Right renal cortex interstitium (tissue), 3 donors: ENCODE measurements at regions not wholly inside any gene's neighbourhood (a gene's known extent, or its start where the extent isn't known, plus 50 kb on each side); places are given as distances from the start of the nearest gene placed in this dataset.

Experiments
- DNase-seq, 3 donors: peaks; one replicate each; pipeline ENCODE4 v3.0.0-alpha.2; 2013; ENCODE audit warnings: low read depth in 3 of 3, low spot score in 2 of 3

- DNase-seq = no peak
These were observed 700.7 kb upstream of the GRAMD2B start for GRCh38 chr5:125722550-125722949.

- DNase-seq = no peak
These were observed 697.5 kb upstream of the GRAMD2B start for GRCh38 chr5:125725691-125726090.

- DNase-seq = no peak
These were observed 679.3 kb upstream of the GRAMD2B start for GRCh38 chr5:125743939-125744338.

- DNase-seq = no peak
These were observed 676.3 kb upstream of the GRAMD2B start for GRCh38 chr5:125746917-125747316.

GRCh38 chr5:125750147-125750860 lies 672.9 kb upstream of the GRAMD2B start:
- no peak for DNase-seq

- no peak for DNase-seq
These were observed 672.4 kb upstream of the GRAMD2B start for GRCh38 chr5:125750861-125751186.

GRCh38 chr5:125756456-125756855 lies 666.8 kb upstream of the GRAMD2B start:
- no peak for DNase-seq

- DNase-seq = no peak
These were observed 656.5 kb upstream of the GRAMD2B start for GRCh38 chr5:125766706-125767105.

GRCh38 chr5:125775896-125776295 lies 647.3 kb upstream of the GRAMD2B start:
- no peak for DNase-seq

- DNase-seq = no peak
These were observed 646.5 kb upstream of the GRAMD2B start for GRCh38 chr5:125776656-125777139.

GRCh38 chr5:125778791-125779190 lies 644.4 kb upstream of the GRAMD2B start:
- no peak for DNase-seq

GRCh38 chr5:125785407-125785806 lies 637.8 kb upstream of the GRAMD2B start:
- DNase-seq = no peak

- no peak for DNase-seq
These were observed 637.2 kb upstream of the GRAMD2B start for GRCh38 chr5:125786021-125786420.

GRCh38 chr5:125793470-125793869 lies 629.7 kb upstream of the GRAMD2B start:
- no peak for DNase-seq

- DNase-seq = no peak
These were observed 628.3 kb upstream of the GRAMD2B start for GRCh38 chr5:125794922-125795321.

GRCh38 chr5:125798307-125798706 lies 624.9 kb upstream of the GRAMD2B start:
- peak; percentile 29 to 50 (median 45) for DNase-seq

GRCh38 chr5:125812651-125813050 lies 610.6 kb upstream of the GRAMD2B start:
- no peak for DNase-seq

- DNase-seq = no peak
These were observed 609.8 kb upstream of the GRAMD2B start for GRCh38 chr5:125813221-125813974.

- no peak for DNase-seq
These were observed 609.1 kb upstream of the GRAMD2B start for GRCh38 chr5:125814119-125814518.

GRCh38 chr5:125823572-125823971 lies 599.6 kb upstream of the GRAMD2B start:
- no peak for DNase-seq

- DNase-seq = no peak
These were observed 597.0 kb upstream of the GRAMD2B start for GRCh38 chr5:125826214-125826613.

GRCh38 chr5:125829349-125829748 lies 593.9 kb upstream of the GRAMD2B start:
- no peak for DNase-seq
